Neural progenitor cell (in vitro differentiated cells): ENCODE measurements at regions not wholly inside any gene's neighbourhood (a gene's known extent, or its start where the extent isn't known, plus 50 kb on each side); places are given as distances from the start of the nearest gene placed in this dataset.

Experiments used
- DNase-seq: peaks from one replicate; pipeline ENCODE4 v3.0.0-alpha.2; 2016; ENCODE audit warnings: low spot score
- H2AFZ ChIP-seq: fragments of 200-600 bp; sonication (generic); replicated peaks from 2 replicates; pipeline ENCODE4 v1.6.1; 2016; ENCODE audit warnings: antibody characterized with exemption
- H3F3A ChIP-seq: fragments of 200-600 bp; sonication (generic); 2 replicates; pipeline ENCODE4 v1.6.1; 2016; ENCODE audit warnings: antibody characterized with exemption, low read depth
- H3K27ac ChIP-seq: fragments of 200-600 bp; sonication (generic); 2 replicates; pipeline ENCODE4 v1.5.1; 2016; ENCODE audit warnings: mild to moderate bottlenecking
- H3K27me3 ChIP-seq: fragments of 200-600 bp; sonication (generic); 2 replicates; pipeline ENCODE4 v1.6.1; 2016; ENCODE audit warnings: mild to moderate bottlenecking, moderate library complexity
- H3K36me3 ChIP-seq: fragments of 200-600 bp; sonication (generic); 2 replicates; pipeline ENCODE4 v1.5.1; 2016
- H3K4me1 ChIP-seq: fragments of 200-600 bp; sonication (generic); 2 replicates; pipeline ENCODE4 v1.6.1; 2016; ENCODE audit warnings: mixed run types
- H3K4me2 ChIP-seq: fragments of 200-600 bp; sonication (generic); 2 replicates; pipeline ENCODE4 v1.6.1; 2016
- H3K4me3 ChIP-seq: fragments of 200-600 bp; sonication (generic); 2 replicates; pipeline ENCODE4 v1.5.1; 2016
- H3K79me2 ChIP-seq: fragments of 200-600 bp; sonication (generic); 2 replicates; pipeline ENCODE4 v1.6.1; 2016; ENCODE audit warnings: low read depth
- H3K9ac ChIP-seq: fragments of 200-600 bp; sonication (generic); 2 replicates; pipeline ENCODE4 v1.6.1; 2016
- H3K9me3 ChIP-seq: fragments of 200-600 bp; sonication (generic); 2 replicates; pipeline ENCODE4 v1.5.1; 2016; ENCODE audit warnings: low read depth
- H4K20me1 ChIP-seq: fragments of 200-600 bp; sonication (generic); 2 replicates; pipeline ENCODE4 v1.6.1; 2016; ENCODE audit warnings: low read depth
- H3K27ac Mint-ChIP-seq: 3 replicates; pipeline ENCODE4 v1.8.0; 2021; ENCODE audit warnings: mixed read lengths
- H3K27me3 Mint-ChIP-seq: 2 replicates; pipeline ENCODE4 v1.8.0; 2022; ENCODE audit warnings: low read depth, mild to moderate bottlenecking, inconsistent platforms, moderate library complexity, mixed read lengths; ENCODE audit not compliant: insufficient read depth
- H3K36me3 Mint-ChIP-seq: 3 replicates; pipeline ENCODE4 v1.8.0; 2021; ENCODE audit warnings: mixed read lengths
- H3K4me1 Mint-ChIP-seq: 3 replicates; pipeline ENCODE4 v1.8.0; 2021; ENCODE audit warnings: mixed read lengths
- H3K4me3 Mint-ChIP-seq: 3 replicates; pipeline ENCODE4 v1.8.0; 2021; ENCODE audit warnings: mild to moderate bottlenecking, moderate library complexity, mixed read lengths
- H3K9me3 Mint-ChIP-seq: 3 replicates; pipeline ENCODE4 v1.8.0; 2020; ENCODE audit warnings: mixed read lengths
- CTCF ChIP-seq: fragments of 200-600 bp; sonication (generic); IDR thresholded peaks from 2 replicates; pipeline ENCODE4 v1.5.1; 2017; ENCODE audit warnings: antibody characterized with exemption, mild to moderate bottlenecking
- EZH2 ChIP-seq: fragments of 200-600 bp; sonication (generic); IDR thresholded peaks from 2 replicates; pipeline ENCODE4 v1.6.1; 2017; ENCODE audit warnings: antibody characterized with exemption, mild to moderate bottlenecking, moderate library complexity
- EZH2phosphoT487 ChIP-seq: fragments of 200-600 bp; sonication (generic); IDR thresholded peaks from 2 replicates; pipeline ENCODE4 v1.6.1; 2017; ENCODE audit warnings: antibody characterized with exemption

- H3K27me3 Mint-ChIP-seq = peaks cover 4% of the 10 kb centered on the region
- H2AFZ ChIP-seq = peak overlapping the region; percentile 85
- H3K36me3 ChIP-seq = no peaks in the 10 kb centered on the region
- H3F3A ChIP-seq = peaks cover 24% of the 10 kb centered on the region
- no peak for DNase-seq
- H3K4me3 ChIP-seq = no peak overlapping the region
- H3K4me1 Mint-ChIP-seq = peaks cover 27% of the 10 kb centered on the region
- H3K27ac ChIP-seq = no peak overlapping the region
- H3K4me3 Mint-ChIP-seq = no peak overlapping the region
- H3K9me3 ChIP-seq = no peaks in the 10 kb centered on the region
- H3K9ac ChIP-seq = no peak overlapping the region
- H3K9me3 Mint-ChIP-seq = no peaks in the 10 kb centered on the region
- H3K4me1 ChIP-seq = peaks cover 27% of the 10 kb centered on the region
- H3K27ac Mint-ChIP-seq = no peak overlapping the region
- no peaks in the 10 kb centered on the region for H3K79me2 ChIP-seq
- no peaks in the 10 kb centered on the region for H3K36me3 Mint-ChIP-seq
- no peaks in the 10 kb centered on the region for H4K20me1 ChIP-seq
- H3K4me2 ChIP-seq = no peak overlapping the region
- H3K27me3 ChIP-seq = no peaks in the 10 kb centered on the region
- TF ChIP-seq CTCF = no peak
- TF ChIP-seq EZH2 = no peak
- TF ChIP-seq EZH2phosphoT487 = no peak
These were observed 188.3 kb upstream of the MARCKS start for GRCh38 chr6:113668641-113669408.

- H3K4me3 ChIP-seq = no peak overlapping the region
- DNase-seq = no peak
- H4K20me1 ChIP-seq = no peaks in the 10 kb centered on the region
- H3K9me3 ChIP-seq = no peaks in the 10 kb centered on the region
- H3K27ac Mint-ChIP-seq = no peak overlapping the region
- H3K4me2 ChIP-seq = no peak overlapping the region
- no peak overlapping the region for H3K27ac ChIP-seq
- no peaks in the 10 kb centered on the region for H3K36me3 ChIP-seq
- peaks cover 31% of the 10 kb centered on the region for H3K4me1 Mint-ChIP-seq
- H3K9ac ChIP-seq = no peak overlapping the region
- H3K79me2 ChIP-seq = no peaks in the 10 kb centered on the region
- no peaks in the 10 kb centered on the region for H3K9me3 Mint-ChIP-seq
- TF ChIP-seq EZH2phosphoT487 (no peak), CTCF (no peak), EZH2 (no peak)
- H3K36me3 Mint-ChIP-seq = no peaks in the 10 kb centered on the region
- peaks cover 8% of the 10 kb centered on the region for H3K27me3 Mint-ChIP-seq
- no peaks in the 10 kb centered on the region for H3K27me3 ChIP-seq
- peaks cover 28% of the 10 kb centered on the region for H3K4me1 ChIP-seq
- H3F3A ChIP-seq = peaks cover 26% of the 10 kb centered on the region
- H2AFZ ChIP-seq = peak overlapping the region; percentile 85
- no peak overlapping the region for H3K4me3 Mint-ChIP-seq
These were observed 187.5 kb upstream of the MARCKS start for GRCh38 chr6:113669606-113670005.

GRCh38 chr6:113671421-113671820 is 185.7 kb upstream of the MARCKS start:
- no peaks in the 10 kb centered on the region for H3K36me3 ChIP-seq
- Mint-ChIP-seq H3K36me3 (no peaks in the 10 kb centered on the region), H3K4me1 (peaks cover 31% of the 10 kb centered on the region), H3K4me3 (no peak overlapping the region), H3K27ac (no peak overlapping the region), H3K27me3 (peaks cover 6% of the 10 kb centered on the region), H3K9me3 (no peaks in the 10 kb centered on the region)
- H3F3A ChIP-seq = peaks cover 26% of the 10 kb centered on the region
- no peaks in the 10 kb centered on the region for H3K9me3 ChIP-seq
- no peaks in the 10 kb centered on the region for H3K79me2 ChIP-seq
- no peak overlapping the region for H3K9ac ChIP-seq
- DNase-seq = no peak
- no peaks in the 10 kb centered on the region for H3K27me3 ChIP-seq
- H3K4me2 ChIP-seq = no peak overlapping the region
- TF ChIP-seq CTCF = no peak
- TF ChIP-seq EZH2phosphoT487 = no peak
- TF ChIP-seq EZH2 = no peak
- H4K20me1 ChIP-seq = no peaks in the 10 kb centered on the region
- no peak overlapping the region for H2AFZ ChIP-seq
- peaks cover 28% of the 10 kb centered on the region for H3K4me1 ChIP-seq
- no peak overlapping the region for H3K27ac ChIP-seq
- no peak overlapping the region for H3K4me3 ChIP-seq
